HFFc6 (cell line): ENCODE measurements at regions not wholly inside any gene's neighbourhood (a gene's known extent, or its start where the extent isn't known, plus 50 kb on each side); places are given as distances from the start of the nearest gene placed in this dataset.

ENCODE experiments used
- DNase-seq: peaks from one replicate; pipeline ENCODE4 v3.0.0-alpha.2; 2018
- H3K27ac Mint-ChIP-seq: 2 replicates; pipeline ENCODE4 v1.8.0; 2020; ENCODE audit warnings: mild to moderate bottlenecking, mixed read lengths
- H3K27me3 Mint-ChIP-seq: 2 replicates; pipeline ENCODE4 v1.8.0; 2021; ENCODE audit warnings: mild to moderate bottlenecking, moderate library complexity, mixed read lengths; ENCODE audit not compliant: insufficient read depth
- H3K36me3 Mint-ChIP-seq: 2 replicates; pipeline ENCODE4 v1.8.0; 2021; ENCODE audit warnings: low read depth, mixed read lengths
- H3K4me1 Mint-ChIP-seq: 2 replicates; pipeline ENCODE4 v1.8.0; 2020; ENCODE audit warnings: low read depth, mixed read lengths
- H3K4me3 Mint-ChIP-seq: 2 replicates; pipeline ENCODE4 v1.8.0; 2020; ENCODE audit warnings: mild to moderate bottlenecking, moderate library complexity, mixed read lengths
- H3K9me3 Mint-ChIP-seq: 2 replicates; pipeline ENCODE4 v1.8.0; 2020; ENCODE audit warnings: mild to moderate bottlenecking, mixed read lengths
- CTCF ChIP-seq: fragments of 200-600 bp; sonication (generic); IDR thresholded peaks from 2 replicates; pipeline ENCODE4 v1.5.0; 2021; ENCODE audit warnings: antibody characterized with exemption, mild to moderate bottlenecking

GRCh38 chrX:118257781-118258180 is 88.1 kb upstream of the WDR44 start:
- H3K9me3 Mint-ChIP-seq: no peaks in the 10 kb centered on the region
- no peaks in the 10 kb centered on the region for H3K4me1 Mint-ChIP-seq
- no peak for TF ChIP-seq CTCF
- H3K4me3 Mint-ChIP-seq: no peak overlapping the region
- H3K36me3 Mint-ChIP-seq: no peaks in the 10 kb centered on the region
- peaks cover 5% of the 10 kb centered on the region for H3K27me3 Mint-ChIP-seq
- no peak for DNase-seq
- no peak overlapping the region for H3K27ac Mint-ChIP-seq

- DNase-seq: no peak
- TF ChIP-seq CTCF: no peak
- Mint-ChIP-seq H3K4me3 (no peak overlapping the region), H3K36me3 (no peaks in the 10 kb centered on the region), H3K27ac (no peak overlapping the region), H3K9me3 (no peaks in the 10 kb centered on the region), H3K27me3 (peaks cover 5% of the 10 kb centered on the region), H3K4me1 (no peaks in the 10 kb centered on the region)
Observed at GRCh38 chrX:118259213-118259612, 86.7 kb upstream of the WDR44 start.

- TF ChIP-seq CTCF: no peak
Observed at GRCh38 chrX:118261151-118261550, 84.8 kb upstream of the WDR44 start.

GRCh38 chrX:118271775-118272174 is 74.1 kb upstream of the WDR44 start:
- no peak for DNase-seq
- peaks cover 4% of the 10 kb centered on the region for H3K27me3 Mint-ChIP-seq
- H3K4me3 Mint-ChIP-seq: no peak overlapping the region
- no peaks in the 10 kb centered on the region for H3K4me1 Mint-ChIP-seq
- H3K9me3 Mint-ChIP-seq: no peaks in the 10 kb centered on the region
- TF ChIP-seq CTCF: no peak
- H3K36me3 Mint-ChIP-seq: no peaks in the 10 kb centered on the region
- H3K27ac Mint-ChIP-seq: no peak overlapping the region

More at GRCh38 chrX:118261151-118261550, 84.8 kb upstream of the WDR44 start:
- no peaks in the 10 kb centered on the region for H3K36me3 Mint-ChIP-seq
- peaks cover 5% of the 10 kb centered on the region for H3K27me3 Mint-ChIP-seq
- no peak for DNase-seq
- H3K27ac Mint-ChIP-seq: no peak overlapping the region
- no peaks in the 10 kb centered on the region for H3K4me1 Mint-ChIP-seq
- no peak overlapping the region for H3K4me3 Mint-ChIP-seq
- no peaks in the 10 kb centered on the region for H3K9me3 Mint-ChIP-seq

- H3K9me3 Mint-ChIP-seq: no peaks in the 10 kb centered on the region
- TF ChIP-seq CTCF: no peak
- peaks cover under 1% of the 10 kb centered on the region for H3K27me3 Mint-ChIP-seq
- H3K27ac Mint-ChIP-seq: no peak overlapping the region
- DNase-seq: no peak
- H3K36me3 Mint-ChIP-seq: no peaks in the 10 kb centered on the region
- H3K4me1 Mint-ChIP-seq: no peaks in the 10 kb centered on the region
- H3K4me3 Mint-ChIP-seq: no peak overlapping the region
Observed at GRCh38 chrX:118272242-118272641, 73.7 kb upstream of the WDR44 start.
